ENCODE measurements at regions not wholly inside any gene's neighbourhood (a gene's known extent, or its start where the extent isn't known, plus 50 kb on each side); places are given as distances from the start of the nearest gene placed in this dataset.

- H3K36me3 ChIP-seq: no peaks in the 10 kb centered on the region
- no peak for TF ChIP-seq POLR2AphosphoS5 (IDR thresholded peaks at IDR 0.05)
- no peak for TF ChIP-seq EP300 (IDR thresholded peaks at IDR 0.05)
- TF ChIP-seq CTCF (IDR thresholded peaks at IDR 0.05): no peak
- no peak for TF ChIP-seq POLR2A (IDR thresholded peaks at IDR 0.05)
- no peaks in the 10 kb centered on the region for H3K9me3 ChIP-seq
- H3K27ac ChIP-seq: no peak overlapping the region
- H3K27me3 ChIP-seq: no peaks in the 10 kb centered on the region
- no peak overlapping the region for H3K4me3 ChIP-seq
- no peaks in the 10 kb centered on the region for H3K4me1 ChIP-seq
- no peak for ATAC-seq
Observed at GRCh38 chr6:48184648-48185047, 73.7 kb upstream of the PTCHD4 start.

GRCh38 chr6:48183811-48184605, 73.0 kb upstream of the PTCHD4 start:
- TF ChIP-seq CTCF (IDR thresholded peaks at IDR 0.05) (no peak), POLR2A (IDR thresholded peaks at IDR 0.05) (no peak), EP300 (IDR thresholded peaks at IDR 0.05) (no peak), POLR2AphosphoS5 (IDR thresholded peaks at IDR 0.05) (no peak)
- H3K27ac ChIP-seq: no peak overlapping the region
- WGBS, 2 donors (ENCODE audit: low coverage in 1 of 2): 54 to 67% methylated on average over 2 to 4 of the region's 4 CpGs
- ATAC-seq: no peak
- no peaks in the 10 kb centered on the region for H3K4me1 ChIP-seq
- H3K9me3 ChIP-seq: no peaks in the 10 kb centered on the region
- no peaks in the 10 kb centered on the region for H3K36me3 ChIP-seq
- no peak overlapping the region for H3K4me3 ChIP-seq
- H3K27me3 ChIP-seq: no peaks in the 10 kb centered on the region

GRCh38 chr6:48183178-48183577, 72.2 kb upstream of the PTCHD4 start:
- H3K36me3 ChIP-seq: no peaks in the 10 kb centered on the region
- TF ChIP-seq POLR2A (IDR thresholded peaks at IDR 0.05) (no peak), EP300 (IDR thresholded peaks at IDR 0.05) (no peak), CTCF (IDR thresholded peaks at IDR 0.05) (no peak), POLR2AphosphoS5 (IDR thresholded peaks at IDR 0.05) (no peak)
- no peak overlapping the region for H3K27ac ChIP-seq
- no peaks in the 10 kb centered on the region for H3K9me3 ChIP-seq
- 86 to 100% methylated on average over 1 of the region's 1 CpG for whole genome bisulfite sequencing, 2 donors (ENCODE audit: low coverage in 1 of 2)
- H3K4me1 ChIP-seq: no peaks in the 10 kb centered on the region
- no peak overlapping the region for H3K4me3 ChIP-seq
- no peak for ATAC-seq
- H3K27me3 ChIP-seq: no peaks in the 10 kb centered on the region

GRCh38 chr6:48178700-48179099, 67.7 kb upstream of the PTCHD4 start:
- H3K4me3 ChIP-seq: no peak overlapping the region
- TF ChIP-seq EP300 (IDR thresholded peaks at IDR 0.05) (no peak), POLR2A (IDR thresholded peaks at IDR 0.05) (no peak), POLR2AphosphoS5 (IDR thresholded peaks at IDR 0.05) (no peak)
- no peak for ATAC-seq
- H3K36me3 ChIP-seq: no peaks in the 10 kb centered on the region
- 77 to 93% methylated on average over 2 of the region's 2 CpGs for WGBS, 2 donors (ENCODE audit: low coverage in 1 of 2)
- H3K4me1 ChIP-seq: no peaks in the 10 kb centered on the region
- H3K27ac ChIP-seq: no peak overlapping the region
- no peaks in the 10 kb centered on the region for H3K27me3 ChIP-seq
- no peaks in the 10 kb centered on the region for H3K9me3 ChIP-seq

- Histone ChIP-seq H3K27ac (no peak overlapping the region), H3K4me1 (no peaks in the 10 kb centered on the region), H3K36me3 (no peaks in the 10 kb centered on the region), H3K27me3 (no peaks in the 10 kb centered on the region), H3K9me3 (no peaks in the 10 kb centered on the region), H3K4me3 (no peak overlapping the region)
- 62 to 76% methylated on average over 3 of the region's 3 CpGs for WGBS, 2 donors (ENCODE audit: low coverage in 1 of 2)
- TF ChIP-seq POLR2AphosphoS5 (IDR thresholded peaks at IDR 0.05): no peak
- TF ChIP-seq CTCF (IDR thresholded peaks at IDR 0.05): no peak
- TF ChIP-seq POLR2A (IDR thresholded peaks at IDR 0.05): no peak
- no peak for TF ChIP-seq EP300 (IDR thresholded peaks at IDR 0.05)
- no peak for ATAC-seq
Observed at GRCh38 chr6:48177786-48178185, 66.8 kb upstream of the PTCHD4 start.

Measured in gastroesophageal sphincter (tissue), 4 donors.